ENCODE measurements at regions not wholly inside any gene's neighbourhood (a gene's known extent, or its start where the extent isn't known, plus 50 kb on each side); places are given as distances from the start of the nearest gene placed in this dataset.

DNA sequence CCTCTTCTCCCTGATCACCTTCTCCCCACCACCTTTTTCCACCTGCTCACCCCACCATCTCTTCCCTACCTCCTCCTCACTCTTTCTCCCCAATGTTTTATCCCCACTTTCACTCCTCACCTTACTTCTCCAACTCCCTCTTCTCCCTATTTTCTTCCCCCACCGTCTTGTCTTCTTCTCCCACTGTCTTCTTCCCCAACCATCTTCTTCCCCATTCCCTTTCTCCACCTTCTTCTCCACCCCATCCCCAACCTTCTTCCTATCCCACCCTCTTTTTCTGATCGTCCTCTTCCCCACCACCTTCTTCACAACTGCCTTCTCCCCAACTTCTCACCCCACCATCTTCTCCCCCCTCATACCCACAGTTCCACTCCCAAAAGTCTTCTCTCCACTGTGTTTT is 929.4 kb downstream of the UQCRFS1 start:
- intact Hi-C loops (cut with DNase I; ENCODE audit: low total_unique reads) = no loop called here
- no peak for DNase-seq (ENCODE audit: low spot score in 2 of 2)
- no peaks in the 10 kb centered on the region for H3K27me3 ChIP-seq
- TF ChIP-seq POLR2A (IDR thresholded peaks at IDR 0.05) (no peak), POLR2AphosphoS5 (IDR thresholded peaks at IDR 0.05) (no peak)
- TF ChIP-seq, protein P1, sequence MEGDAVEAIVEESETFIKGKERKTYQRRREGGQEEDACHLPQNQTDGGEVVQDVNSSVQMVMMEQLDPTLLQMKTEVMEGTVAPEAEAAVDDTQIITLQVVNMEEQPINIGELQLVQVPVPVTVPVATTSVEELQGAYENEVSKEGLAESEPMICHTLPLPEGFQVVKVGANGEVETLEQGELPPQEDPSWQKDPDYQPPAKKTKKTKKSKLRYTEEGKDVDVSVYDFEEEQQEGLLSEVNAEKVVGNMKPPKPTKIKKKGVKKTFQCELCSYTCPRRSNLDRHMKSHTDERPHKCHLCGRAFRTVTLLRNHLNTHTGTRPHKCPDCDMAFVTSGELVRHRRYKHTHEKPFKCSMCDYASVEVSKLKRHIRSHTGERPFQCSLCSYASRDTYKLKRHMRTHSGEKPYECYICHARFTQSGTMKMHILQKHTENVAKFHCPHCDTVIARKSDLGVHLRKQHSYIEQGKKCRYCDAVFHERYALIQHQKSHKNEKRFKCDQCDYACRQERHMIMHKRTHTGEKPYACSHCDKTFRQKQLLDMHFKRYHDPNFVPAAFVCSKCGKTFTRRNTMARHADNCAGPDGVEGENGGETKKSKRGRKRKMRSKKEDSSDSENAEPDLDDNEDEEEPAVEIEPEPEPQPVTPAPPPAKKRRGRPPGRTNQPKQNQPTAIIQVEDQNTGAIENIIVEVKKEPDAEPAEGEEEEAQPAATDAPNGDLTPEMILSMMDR (IDR thresholded peaks at IDR 0.05) = no peak
- H3K9me3 ChIP-seq = peaks cover 0 to 9% of the 10 kb centered on the region in 2 donors
- H3K36me3 ChIP-seq = no peaks in the 10 kb centered on the region
- H3K4me1 ChIP-seq = no peaks in the 10 kb centered on the region
- no peak overlapping the region for H3K27ac ChIP-seq
- H3K4me3 ChIP-seq = no peak overlapping the region

DNA sequence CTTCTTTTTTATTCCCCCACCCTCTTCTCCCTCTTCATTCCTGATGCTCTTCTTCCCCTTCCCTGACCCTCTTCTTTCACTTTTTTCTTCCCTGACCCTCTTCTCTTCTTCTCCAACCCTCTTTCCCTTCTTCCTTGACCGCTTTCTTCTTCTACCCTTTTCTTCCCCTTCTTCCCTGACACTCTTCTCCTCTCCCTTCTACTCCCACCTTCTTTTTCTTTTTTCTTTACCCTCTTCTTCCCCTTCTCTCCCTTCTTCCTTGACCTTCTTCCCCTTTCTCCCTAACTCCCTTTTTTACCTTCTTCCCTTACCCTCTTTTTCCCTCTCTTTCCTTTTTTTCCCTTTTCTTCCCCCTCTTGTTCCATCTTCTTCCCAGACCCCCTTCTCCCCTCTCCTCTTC is 931.3 kb downstream of the UQCRFS1 start:
- DNase-seq (ENCODE audit: low spot score in 2 of 2) = no peak
- Histone ChIP-seq H3K9me3 (peaks cover 0 to 9% of the 10 kb centered on the region in 2 donors), H3K4me1 (no peaks in the 10 kb centered on the region), H3K4me3 (no peak overlapping the region), H3K27me3 (no peaks in the 10 kb centered on the region), H3K36me3 (no peaks in the 10 kb centered on the region), H3K27ac (no peak overlapping the region)
- intact Hi-C loops (cut with DNase I; ENCODE audit: low total_unique reads) = no loop called here
- TF ChIP-seq, protein P1 (IDR thresholded peaks at IDR 0.05) = no peak
- no peak for TF ChIP-seq POLR2AphosphoS5 (IDR thresholded peaks at IDR 0.05)
- TF ChIP-seq POLR2A (IDR thresholded peaks at IDR 0.05) = no peak

DNA sequence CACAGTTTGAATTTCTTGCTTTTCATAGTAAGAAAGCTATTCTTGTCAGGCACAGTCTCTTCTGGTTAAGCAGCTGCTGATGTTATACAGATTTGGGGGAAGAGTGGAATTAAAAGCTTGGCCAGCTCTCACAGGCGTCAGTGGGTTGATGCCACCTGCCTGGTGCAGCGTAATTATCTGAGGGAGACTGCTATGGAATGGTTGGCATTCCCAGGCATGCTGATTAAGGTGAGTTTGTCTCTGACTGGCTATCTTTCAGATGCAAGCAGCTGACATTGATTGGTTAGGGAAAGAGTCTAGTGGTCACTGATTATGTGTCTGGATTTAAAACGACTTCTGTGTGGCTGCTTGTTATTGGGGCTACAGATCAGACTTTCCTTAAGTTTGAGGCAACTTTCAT is 948.4 kb downstream of the UQCRFS1 start:
- peaks cover 0 to under 1% of the 10 kb centered on the region in 2 donors for H3K9me3 ChIP-seq
- no peak for TF ChIP-seq POLR2A (IDR thresholded peaks at IDR 0.05)
- TF ChIP-seq, protein P1 (IDR thresholded peaks at IDR 0.05) = no peak
- TF ChIP-seq POLR2AphosphoS5 (IDR thresholded peaks at IDR 0.05) = no peak
- H3K27ac ChIP-seq = no peak overlapping the region
- DNase-seq (ENCODE audit: low spot score in 2 of 2) = no peak
- no peaks in the 10 kb centered on the region for H3K27me3 ChIP-seq
- intact Hi-C loops (cut with DNase I; ENCODE audit: low total_unique reads) = no loop called here
- no peaks in the 10 kb centered on the region for H3K36me3 ChIP-seq
- H3K4me1 ChIP-seq = no peaks in the 10 kb centered on the region
- no peak overlapping the region for H3K4me3 ChIP-seq

DNA sequence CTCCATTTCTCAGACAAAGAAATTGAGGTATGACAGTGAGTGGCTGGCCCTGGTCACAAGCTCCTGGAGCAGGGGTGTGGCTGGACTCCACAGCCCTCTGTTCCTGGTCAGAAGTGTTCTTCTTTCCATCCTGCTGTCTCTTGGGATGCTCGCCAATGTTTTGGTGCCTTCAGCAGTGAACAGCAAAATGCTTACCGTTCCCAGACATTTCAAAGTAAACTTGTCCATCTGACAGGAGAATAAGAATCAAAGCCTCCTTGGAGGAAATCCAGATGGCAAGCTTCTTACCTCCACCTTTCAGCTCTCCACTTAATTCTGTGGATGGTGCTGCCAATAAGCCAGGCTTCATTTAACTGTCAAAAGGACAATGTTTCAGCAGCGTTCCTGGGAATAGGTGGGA is 954.1 kb downstream of the UQCRFS1 start:
- H3K4me1 ChIP-seq = no peaks in the 10 kb centered on the region
- no peaks in the 10 kb centered on the region for H3K36me3 ChIP-seq
- no peaks in the 10 kb centered on the region for H3K9me3 ChIP-seq
- TF ChIP-seq POLR2AphosphoS5 (IDR thresholded peaks at IDR 0.05) = no peak
- TF ChIP-seq, protein P1 (IDR thresholded peaks at IDR 0.05) = no peak
- no peak for TF ChIP-seq POLR2A (IDR thresholded peaks at IDR 0.05)
- no peak overlapping the region for H3K4me3 ChIP-seq
- no peak for DNase-seq (ENCODE audit: low spot score in 2 of 2)
- intact Hi-C loops (cut with DNase I; ENCODE audit: low total_unique reads) = no loop called here
- H3K27ac ChIP-seq = no peak overlapping the region
- no peaks in the 10 kb centered on the region for H3K27me3 ChIP-seq

DNA sequence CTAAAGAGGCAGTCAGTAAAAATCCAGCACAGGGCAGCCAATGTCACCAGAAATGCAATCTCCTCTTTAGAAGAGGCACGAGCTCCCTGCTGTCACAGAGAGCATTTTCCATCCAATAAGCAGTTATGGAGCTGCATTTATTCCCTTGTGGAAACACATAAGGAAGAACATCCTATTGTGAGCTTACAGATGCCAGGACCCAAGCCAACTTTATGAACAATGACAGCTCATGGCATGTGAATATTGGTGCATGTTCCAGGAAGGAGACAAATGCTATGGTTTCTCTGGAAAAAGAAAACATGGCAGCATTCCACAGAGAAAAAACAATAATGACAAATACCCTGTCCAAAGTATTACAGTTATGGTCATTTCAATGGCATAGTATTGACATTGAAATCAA is 955.6 kb downstream of the UQCRFS1 start:
- no peak for DNase-seq (ENCODE audit: low spot score in 2 of 2)
- Histone ChIP-seq H3K9me3 (no peaks in the 10 kb centered on the region), H3K4me3 (no peak overlapping the region), H3K4me1 (no peaks in the 10 kb centered on the region), H3K36me3 (no peaks in the 10 kb centered on the region), H3K27ac (no peak overlapping the region), H3K27me3 (no peaks in the 10 kb centered on the region)
- TF ChIP-seq, protein P1 (IDR thresholded peaks at IDR 0.05) = no peak
- TF ChIP-seq POLR2AphosphoS5 (IDR thresholded peaks at IDR 0.05) = no peak
- TF ChIP-seq POLR2A (IDR thresholded peaks at IDR 0.05) = no peak
- intact Hi-C loops (cut with DNase I; ENCODE audit: low total_unique reads) = no loop called here
